ENCODE measurements at regions not wholly inside any gene's neighbourhood (a gene's known extent, or its start where the extent isn't known, plus 50 kb on each side); places are given as distances from the start of the nearest gene placed in this dataset.

- TF ChIP-seq MAX (IDR thresholded peaks at IDR 0.05; ENCODE audit: insufficient read depth, insufficient read length) (no peak), CTCF (IDR thresholded peaks at IDR 0.05; ENCODE audit: extremely low read depth in 1 of 2, insufficient read depth in 1 of 2, low read depth in 1 of 2, low read length in 2 of 2) (peak; percentile 40 to 43)
Observed at GRCh38 chr16:9647981-9648701, 534.1 kb downstream of the GRIN2A start.
